ENCODE measurements at regions not wholly inside any gene's neighbourhood (a gene's known extent, or its start where the extent isn't known, plus 50 kb on each side); places are given as distances from the start of the nearest gene placed in this dataset.
A peak's percentile ranks its signal among the peaks of the same experiment; 100 is the strongest.
"Not testable (repeated sequence)": the region's sequence is repeated elsewhere in the genome, so short reads cannot be mapped to it uniquely, and the experiment has no call there.

DNA sequence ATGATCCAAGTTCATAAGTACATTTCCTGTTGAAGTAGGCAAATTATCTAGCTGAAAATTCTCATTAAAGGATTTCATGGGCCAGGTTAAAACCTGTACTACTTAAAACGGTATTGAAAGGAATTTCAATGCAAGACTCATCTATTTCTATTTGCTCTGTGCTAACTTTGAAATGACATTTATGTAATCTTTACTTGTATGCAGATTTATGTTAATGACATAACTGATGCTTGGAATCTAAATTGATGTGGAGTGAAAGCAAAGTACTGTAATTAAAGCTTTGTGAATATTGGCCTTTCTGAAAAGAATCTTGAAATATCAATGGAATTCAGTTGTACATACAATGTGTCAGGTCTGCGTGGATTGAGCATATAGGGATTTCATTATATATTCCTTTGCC lies 390.0 kb downstream of the CPS1 start:
- ATAC-seq (no peak), DNase-seq (no peak), FAIRE-seq (no peak)
- TF ChIP-seq, protein P1, sequence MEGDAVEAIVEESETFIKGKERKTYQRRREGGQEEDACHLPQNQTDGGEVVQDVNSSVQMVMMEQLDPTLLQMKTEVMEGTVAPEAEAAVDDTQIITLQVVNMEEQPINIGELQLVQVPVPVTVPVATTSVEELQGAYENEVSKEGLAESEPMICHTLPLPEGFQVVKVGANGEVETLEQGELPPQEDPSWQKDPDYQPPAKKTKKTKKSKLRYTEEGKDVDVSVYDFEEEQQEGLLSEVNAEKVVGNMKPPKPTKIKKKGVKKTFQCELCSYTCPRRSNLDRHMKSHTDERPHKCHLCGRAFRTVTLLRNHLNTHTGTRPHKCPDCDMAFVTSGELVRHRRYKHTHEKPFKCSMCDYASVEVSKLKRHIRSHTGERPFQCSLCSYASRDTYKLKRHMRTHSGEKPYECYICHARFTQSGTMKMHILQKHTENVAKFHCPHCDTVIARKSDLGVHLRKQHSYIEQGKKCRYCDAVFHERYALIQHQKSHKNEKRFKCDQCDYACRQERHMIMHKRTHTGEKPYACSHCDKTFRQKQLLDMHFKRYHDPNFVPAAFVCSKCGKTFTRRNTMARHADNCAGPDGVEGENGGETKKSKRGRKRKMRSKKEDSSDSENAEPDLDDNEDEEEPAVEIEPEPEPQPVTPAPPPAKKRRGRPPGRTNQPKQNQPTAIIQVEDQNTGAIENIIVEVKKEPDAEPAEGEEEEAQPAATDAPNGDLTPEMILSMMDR (IDR thresholded peaks at IDR 0.05) = no peak
- WGBS, 2 donors = 72 to 78% methylated on average over 2 of the region's 2 CpGs
- Histone ChIP-seq H3K36me3 (no peaks in the 10 kb centered on the region), H3K27me3 (no peaks in the 10 kb centered on the region), H3K4me3 (no peak overlapping the region), H3K9me3 (no peaks in the 10 kb centered on the region), H3K4me1 (no peaks in the 10 kb centered on the region), H3K27ac (no peak overlapping the region)
- intact Hi-C loops (cut with DNase I) = no loop called here

- not testable (repeated sequence) for H3K27ac ChIP-seq
Measured at GRCh38 chr2:210950434-210951060, 394.1 kb downstream of the CPS1 start.

GRCh38 chr2:210954386-210954907 lies 398.0 kb downstream of the CPS1 start:
- intact Hi-C loops (cut with DNase I) = no loop called here
- no peak for FAIRE-seq
- WGBS, 2 donors = 65 to 80% methylated on average over 2 of the region's 2 CpGs
- no peak overlapping the region for H3K4me3 ChIP-seq
- no peaks in the 10 kb centered on the region for H3K9me3 ChIP-seq
- H3K27me3 ChIP-seq = no peaks in the 10 kb centered on the region
- no peak overlapping the region for H3K27ac ChIP-seq
- no peaks in the 10 kb centered on the region for H3K36me3 ChIP-seq
- no peak for DNase-seq
- TF ChIP-seq, protein P1 (IDR thresholded peaks at IDR 0.05) = no peak
- no peak for ATAC-seq
- no peaks in the 10 kb centered on the region for H3K4me1 ChIP-seq

More at GRCh38 chr2:210950434-210951060, 394.1 kb downstream of the CPS1 start:
- H3K4me3 ChIP-seq; intact Hi-C loops (cut with DNase I); H3K36me3 ChIP-seq; H3K9me3 ChIP-seq; H3K4me1 ChIP-seq; H3K27me3 ChIP-seq; ATAC-seq; FAIRE-seq: not testable (repeated sequence)
- peak in 2 of 6 donors; percentile 35 to 46 for DNase-seq
- 92 to 94% methylated on average over 36 to 41 of the region's 41 CpGs for WGBS, 2 donors

DNA sequence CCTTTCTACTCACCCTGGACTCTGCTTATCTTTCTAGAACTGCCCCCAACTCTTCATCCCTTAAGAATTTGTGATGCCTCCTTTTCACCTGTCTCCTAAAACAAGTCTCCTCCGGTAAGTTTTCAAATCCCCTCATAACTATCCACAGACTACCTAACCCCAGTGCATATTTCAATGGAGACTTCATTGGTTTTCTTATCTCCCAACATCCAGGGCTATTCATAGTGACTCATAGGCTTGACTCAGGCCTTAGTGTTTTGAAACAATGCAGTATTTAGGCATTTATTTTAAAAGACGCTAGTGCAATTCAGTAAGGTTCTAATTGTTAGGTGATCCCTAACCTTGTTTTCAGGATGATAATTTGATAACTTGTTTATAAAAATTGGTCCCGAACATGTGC lies 399.2 kb downstream of the CPS1 start:
- Histone ChIP-seq H3K27me3 (no peaks in the 10 kb centered on the region), H3K4me1 (no peaks in the 10 kb centered on the region), H3K36me3 (no peaks in the 10 kb centered on the region), H3K4me3 (no peak overlapping the region), H3K27ac (no peak overlapping the region), H3K9me3 (no peaks in the 10 kb centered on the region)
- ATAC-seq (no peak), FAIRE-seq (no peak), DNase-seq (no peak)
- 89 to 92% methylated on average over 3 of the region's 3 CpGs for WGBS, 2 donors
- intact Hi-C loops (cut with DNase I) = no loop called here
- TF ChIP-seq, protein P1 (IDR thresholded peaks at IDR 0.05) = no peak

GRCh38 chr2:210956101-210956500 lies 399.7 kb downstream of the CPS1 start:
- DNase-seq (no peak), FAIRE-seq (no peak), ATAC-seq (no peak)
- Histone ChIP-seq H3K4me1 (no peaks in the 10 kb centered on the region), H3K27ac (no peak overlapping the region), H3K36me3 (no peaks in the 10 kb centered on the region), H3K9me3 (no peaks in the 10 kb centered on the region), H3K4me3 (no peak overlapping the region), H3K27me3 (no peaks in the 10 kb centered on the region)
- intact Hi-C loops (cut with DNase I) = no loop called here
- TF ChIP-seq, protein P1 (IDR thresholded peaks at IDR 0.05) = no peak
